Endodermal cell (in vitro differentiated cells): ENCODE measurements at regions not wholly inside any gene's neighbourhood (a gene's known extent, or its start where the extent isn't known, plus 50 kb on each side); places are given as distances from the start of the nearest gene placed in this dataset.

Source experiments
- DNase-seq: peaks from one replicate; pipeline ENCODE4 v3.0.0-alpha.2; 2017
- H3K27ac ChIP-seq: 2 replicates; pipeline ENCODE4 v1.5.1; 2013; ENCODE audit warnings: mild to moderate bottlenecking, low read depth, low read length, moderate library complexity
- H3K27me3 ChIP-seq: 2 replicates; pipeline ENCODE4 v1.6.1; 2013; ENCODE audit warnings: mild to moderate bottlenecking, low read length, moderate library complexity; ENCODE audit not compliant: insufficient read depth, control insufficient read depth, poor library complexity, severe bottlenecking
- H3K36me3 ChIP-seq: 2 replicates; pipeline ENCODE4 v1.7.0; 2013; ENCODE audit warnings: mild to moderate bottlenecking, low read length, moderate library complexity; ENCODE audit not compliant: control insufficient read depth, insufficient read depth
- H3K4me1 ChIP-seq: one replicate; pipeline ENCODE4 v1.7.0; 2013; ENCODE audit warnings: low read length; ENCODE audit not compliant: control insufficient read depth, insufficient read depth
- H3K4me3 ChIP-seq: 2 replicates; pipeline ENCODE4 v1.5.1; 2013; ENCODE audit warnings: mild to moderate bottlenecking, low read length, moderate library complexity
- H3K9ac ChIP-seq: 2 replicates; pipeline ENCODE4 v1.6.1; 2013; ENCODE audit warnings: mild to moderate bottlenecking, low read length, moderate library complexity; ENCODE audit not compliant: poor library complexity, severe bottlenecking; ENCODE audit errors: extremely low read depth
- H3K9me3 ChIP-seq: 2 replicates; pipeline ENCODE4 v1.6.1; 2013; ENCODE audit warnings: mild to moderate bottlenecking, low read length, moderate library complexity; ENCODE audit not compliant: control insufficient read depth
- H3K27ac Mint-ChIP-seq: 2 replicates; pipeline ENCODE4 v1.8.0; 2020; ENCODE audit warnings: mixed read lengths
- H3K27me3 Mint-ChIP-seq: 2 replicates; pipeline ENCODE4 v1.8.0; 2021; ENCODE audit warnings: mild to moderate bottlenecking, mixed read lengths; ENCODE audit not compliant: insufficient read depth
- H3K36me3 Mint-ChIP-seq: 2 replicates; pipeline ENCODE4 v1.8.0; 2020; ENCODE audit warnings: low read depth, mixed read lengths
- H3K4me1 Mint-ChIP-seq: 2 replicates; pipeline ENCODE4 v1.8.0; 2020; ENCODE audit warnings: mixed read lengths
- H3K4me3 Mint-ChIP-seq: 2 replicates; pipeline ENCODE4 v1.8.0; 2020; ENCODE audit warnings: mild to moderate bottlenecking, moderate library complexity, mixed read lengths
- H3K9me3 Mint-ChIP-seq: 2 replicates; pipeline ENCODE4 v1.8.0; 2020; ENCODE audit warnings: mild to moderate bottlenecking, mixed read lengths
- WGBS, 2 experiments: methylation state at CpG; one replicate each; pipeline versions ENCODE4 v1.1.5 to v1.1.7; 2013; ENCODE audit warnings: missing lambda C conversion rate in 2 of 2, mixed read lengths in 1 of 2; ENCODE audit not compliant: insufficient coverage in 1 of 2, insufficient read length in 1 of 2; 5-methylcytosine and 5-hydroxymethylcytosine counted together
- TF ChIP-seq, protein P1 (sequence below): fragments of 200-600 bp; sonication (generic); conservative IDR thresholded peaks from 2 replicates; pipeline ENCODE4 v1.5.0; 2021; ENCODE audit warnings: antibody characterized with exemption, mild to moderate bottlenecking

DNA sequence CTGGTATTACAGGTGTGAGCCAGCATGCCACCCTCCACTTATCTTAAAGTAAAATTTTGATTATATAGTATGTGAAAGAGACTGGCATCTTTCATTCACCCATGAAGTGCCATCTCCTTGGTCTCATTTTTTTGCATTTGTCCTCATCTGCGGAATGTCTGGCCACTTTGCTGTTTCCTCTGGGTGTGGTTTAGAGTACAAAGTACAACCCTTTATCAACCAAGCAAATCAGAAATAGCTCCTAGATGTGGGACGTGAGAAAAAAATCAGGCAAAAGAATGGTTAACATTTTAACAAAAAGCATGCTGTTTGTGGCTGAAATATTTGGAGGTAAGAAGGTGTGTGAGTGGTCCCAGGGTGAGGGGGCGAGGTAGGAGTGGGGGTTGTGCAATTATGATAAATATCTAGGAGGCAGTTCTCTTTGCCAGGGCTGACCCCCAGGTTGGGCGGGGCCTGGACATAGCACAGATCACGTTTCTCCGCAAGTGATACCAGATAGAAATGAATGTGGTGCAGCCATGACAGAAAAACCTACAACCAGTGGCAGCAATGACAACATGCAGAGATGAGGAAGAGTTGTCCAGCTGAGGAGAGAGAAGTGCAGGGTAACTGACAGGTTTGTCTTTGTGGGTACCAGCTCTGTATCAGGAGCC lies 115.8 kb upstream of the SERTAD2 start:
- H3K9me3 ChIP-seq: no peaks in the 10 kb centered on the region
- no peak for DNase-seq
- TF ChIP-seq, protein P1, sequence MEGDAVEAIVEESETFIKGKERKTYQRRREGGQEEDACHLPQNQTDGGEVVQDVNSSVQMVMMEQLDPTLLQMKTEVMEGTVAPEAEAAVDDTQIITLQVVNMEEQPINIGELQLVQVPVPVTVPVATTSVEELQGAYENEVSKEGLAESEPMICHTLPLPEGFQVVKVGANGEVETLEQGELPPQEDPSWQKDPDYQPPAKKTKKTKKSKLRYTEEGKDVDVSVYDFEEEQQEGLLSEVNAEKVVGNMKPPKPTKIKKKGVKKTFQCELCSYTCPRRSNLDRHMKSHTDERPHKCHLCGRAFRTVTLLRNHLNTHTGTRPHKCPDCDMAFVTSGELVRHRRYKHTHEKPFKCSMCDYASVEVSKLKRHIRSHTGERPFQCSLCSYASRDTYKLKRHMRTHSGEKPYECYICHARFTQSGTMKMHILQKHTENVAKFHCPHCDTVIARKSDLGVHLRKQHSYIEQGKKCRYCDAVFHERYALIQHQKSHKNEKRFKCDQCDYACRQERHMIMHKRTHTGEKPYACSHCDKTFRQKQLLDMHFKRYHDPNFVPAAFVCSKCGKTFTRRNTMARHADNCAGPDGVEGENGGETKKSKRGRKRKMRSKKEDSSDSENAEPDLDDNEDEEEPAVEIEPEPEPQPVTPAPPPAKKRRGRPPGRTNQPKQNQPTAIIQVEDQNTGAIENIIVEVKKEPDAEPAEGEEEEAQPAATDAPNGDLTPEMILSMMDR: no peak
- Mint-ChIP-seq H3K4me3 (no peak overlapping the region), H3K4me1 (peaks cover 9% of the 10 kb centered on the region), H3K9me3 (no peaks in the 10 kb centered on the region), H3K27ac (no peak overlapping the region), H3K27me3 (peaks cover 70% of the 10 kb centered on the region), H3K36me3 (no peaks in the 10 kb centered on the region)
- H3K9ac ChIP-seq: no peak overlapping the region
- H3K27ac ChIP-seq: no peak overlapping the region
- H3K4me3 ChIP-seq: no peak overlapping the region
- peaks cover 82% of the 10 kb centered on the region for H3K27me3 ChIP-seq
- no peaks in the 10 kb centered on the region for H3K36me3 ChIP-seq
- no peaks in the 10 kb centered on the region for H3K4me1 ChIP-seq
- 70 to 85% methylated on average over 4 to 6 of the region's 6 CpGs for WGBS, 2 experiments

DNA sequence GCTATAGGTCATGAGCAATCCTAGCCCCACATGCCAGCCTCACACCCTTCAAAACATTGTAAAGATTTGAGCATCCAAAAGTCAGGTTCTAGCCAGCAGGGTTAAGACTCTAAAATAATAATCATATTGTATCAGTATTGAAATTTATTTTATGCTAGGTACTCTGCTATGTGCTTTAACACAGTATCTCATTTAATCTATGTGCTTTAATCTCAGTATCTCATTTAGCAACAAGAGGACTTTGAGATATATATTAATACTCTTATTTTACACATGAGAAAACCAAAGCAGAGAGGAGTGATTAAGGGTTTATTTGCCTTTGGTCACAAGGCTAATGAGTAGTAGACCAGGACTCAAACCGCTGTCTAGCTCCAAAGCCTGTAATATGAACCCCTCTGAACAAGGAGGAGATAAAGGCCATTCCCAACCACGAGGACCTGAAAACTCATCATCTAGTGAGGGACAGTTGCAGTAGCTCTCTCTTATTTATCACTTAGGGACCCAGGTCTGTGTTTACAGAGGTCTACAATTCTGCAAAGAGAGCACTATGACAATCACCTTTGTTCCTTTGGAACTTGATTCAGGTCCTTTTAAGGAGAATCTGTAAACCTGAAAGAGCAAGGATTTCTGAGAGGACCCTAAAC lies 116.5 kb upstream of the SERTAD2 start:
- Mint-ChIP-seq H3K27ac (no peak overlapping the region), H3K4me1 (peaks cover 9% of the 10 kb centered on the region), H3K27me3 (peaks cover 64% of the 10 kb centered on the region), H3K9me3 (peaks cover under 1% of the 10 kb centered on the region), H3K36me3 (no peaks in the 10 kb centered on the region), H3K4me3 (no peak overlapping the region)
- Histone ChIP-seq H3K9me3 (peaks cover 6% of the 10 kb centered on the region), H3K36me3 (no peaks in the 10 kb centered on the region), H3K9ac (no peak overlapping the region), H3K27me3 (peaks cover 74% of the 10 kb centered on the region), H3K4me1 (no peaks in the 10 kb centered on the region), H3K4me3 (no peak overlapping the region), H3K27ac (no peak overlapping the region)
- TF ChIP-seq, protein P1: no peak
- no peak for DNase-seq
- WGBS, 2 experiments: 64 to 75% methylated on average over 2 of the region's 2 CpGs

DNA sequence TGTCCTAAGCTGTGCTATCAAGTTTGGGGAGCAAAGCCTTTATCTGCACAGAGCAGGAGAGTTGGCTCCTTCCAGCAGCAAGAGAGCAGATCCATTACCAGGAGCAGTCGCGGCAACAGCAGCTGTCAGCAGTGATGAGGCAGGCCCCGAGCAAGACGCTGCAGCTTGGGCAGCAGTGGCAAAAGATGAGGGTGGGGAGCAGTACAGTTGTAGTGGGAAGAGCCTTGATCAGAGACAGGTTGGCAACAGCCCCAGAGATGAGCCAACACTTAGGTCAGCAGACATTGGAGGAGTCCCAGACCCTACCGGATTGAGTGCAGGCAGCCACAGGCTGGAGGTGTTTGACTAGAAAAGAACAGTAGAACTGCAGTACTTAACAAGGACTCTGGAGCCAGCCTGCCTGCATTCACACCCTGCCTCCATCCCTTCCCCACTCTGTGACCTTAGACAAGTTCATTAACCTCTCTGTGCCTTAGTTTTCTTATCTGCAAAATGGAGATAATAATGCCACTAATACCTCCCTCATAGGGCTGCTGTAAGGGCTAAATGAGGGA lies 117.1 kb upstream of the SERTAD2 start:
- Histone ChIP-seq H3K9ac (no peak overlapping the region), H3K27me3 (peaks cover 74% of the 10 kb centered on the region), H3K4me1 (no peaks in the 10 kb centered on the region), H3K9me3 (peaks cover 12% of the 10 kb centered on the region), H3K27ac (no peak overlapping the region), H3K4me3 (no peak overlapping the region), H3K36me3 (no peaks in the 10 kb centered on the region)
- Mint-ChIP-seq H3K4me1 (peaks cover 9% of the 10 kb centered on the region), H3K9me3 (peaks cover 4% of the 10 kb centered on the region), H3K27ac (no peak overlapping the region), H3K4me3 (no peak overlapping the region), H3K27me3 (peaks cover 60% of the 10 kb centered on the region), H3K36me3 (no peaks in the 10 kb centered on the region)
- DNase-seq: no peak
- TF ChIP-seq, protein P1: no peak
- 74 to 88% methylated on average over 5 of the region's 5 CpGs for WGBS, 2 experiments
